ENCODE measurements at regions not wholly inside any gene's neighbourhood (a gene's known extent, or its start where the extent isn't known, plus 50 kb on each side); places are given as distances from the start of the nearest gene placed in this dataset.

DNA sequence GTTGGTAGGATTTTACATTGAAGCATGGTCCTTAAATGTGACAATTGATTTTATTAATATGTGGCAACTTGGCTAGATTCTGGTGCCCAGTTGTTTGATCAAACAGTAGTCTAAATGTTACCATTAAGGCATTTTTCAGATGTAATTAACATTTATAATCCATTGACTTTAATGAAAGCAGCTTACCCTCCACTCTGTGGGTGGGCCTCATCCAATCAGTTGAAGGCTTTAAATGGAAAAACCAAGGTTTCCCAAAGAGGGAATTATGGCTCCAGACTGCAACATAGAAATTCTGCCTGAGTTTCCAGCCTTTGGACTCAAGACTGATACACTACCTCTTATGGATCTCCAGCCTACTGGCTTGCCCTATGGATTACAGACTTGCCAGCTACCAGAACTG is 1153.2 kb downstream of the BCL11B start:
- TF ChIP-seq, protein P1, sequence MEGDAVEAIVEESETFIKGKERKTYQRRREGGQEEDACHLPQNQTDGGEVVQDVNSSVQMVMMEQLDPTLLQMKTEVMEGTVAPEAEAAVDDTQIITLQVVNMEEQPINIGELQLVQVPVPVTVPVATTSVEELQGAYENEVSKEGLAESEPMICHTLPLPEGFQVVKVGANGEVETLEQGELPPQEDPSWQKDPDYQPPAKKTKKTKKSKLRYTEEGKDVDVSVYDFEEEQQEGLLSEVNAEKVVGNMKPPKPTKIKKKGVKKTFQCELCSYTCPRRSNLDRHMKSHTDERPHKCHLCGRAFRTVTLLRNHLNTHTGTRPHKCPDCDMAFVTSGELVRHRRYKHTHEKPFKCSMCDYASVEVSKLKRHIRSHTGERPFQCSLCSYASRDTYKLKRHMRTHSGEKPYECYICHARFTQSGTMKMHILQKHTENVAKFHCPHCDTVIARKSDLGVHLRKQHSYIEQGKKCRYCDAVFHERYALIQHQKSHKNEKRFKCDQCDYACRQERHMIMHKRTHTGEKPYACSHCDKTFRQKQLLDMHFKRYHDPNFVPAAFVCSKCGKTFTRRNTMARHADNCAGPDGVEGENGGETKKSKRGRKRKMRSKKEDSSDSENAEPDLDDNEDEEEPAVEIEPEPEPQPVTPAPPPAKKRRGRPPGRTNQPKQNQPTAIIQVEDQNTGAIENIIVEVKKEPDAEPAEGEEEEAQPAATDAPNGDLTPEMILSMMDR (conservative IDR thresholded peaks at IDR 0.05): no peak
- no peak overlapping the region for H3K27ac ChIP-seq

DNA sequence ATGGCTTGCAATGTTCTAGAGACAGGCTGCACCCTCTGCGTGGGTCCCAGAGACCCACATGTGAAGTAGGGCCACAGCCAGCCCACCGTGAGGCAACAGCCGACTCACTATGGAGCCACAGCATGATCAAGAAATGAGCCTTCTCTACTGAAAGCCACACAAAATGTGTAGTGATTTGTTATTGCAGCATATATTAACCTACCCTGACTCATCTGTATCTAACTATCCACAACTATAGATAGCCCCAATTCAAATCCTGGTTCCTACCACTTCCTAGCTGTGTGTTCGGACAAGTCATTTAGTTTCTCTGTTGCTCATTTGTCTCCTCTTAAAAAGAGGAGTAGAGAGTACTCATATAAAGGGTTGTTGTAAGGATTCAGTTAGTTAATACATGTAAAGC is 1152.3 kb downstream of the BCL11B start:
- TF ChIP-seq, protein P1 (conservative IDR thresholded peaks at IDR 0.05): no peak
- no peak overlapping the region for H3K27ac ChIP-seq

DNA sequence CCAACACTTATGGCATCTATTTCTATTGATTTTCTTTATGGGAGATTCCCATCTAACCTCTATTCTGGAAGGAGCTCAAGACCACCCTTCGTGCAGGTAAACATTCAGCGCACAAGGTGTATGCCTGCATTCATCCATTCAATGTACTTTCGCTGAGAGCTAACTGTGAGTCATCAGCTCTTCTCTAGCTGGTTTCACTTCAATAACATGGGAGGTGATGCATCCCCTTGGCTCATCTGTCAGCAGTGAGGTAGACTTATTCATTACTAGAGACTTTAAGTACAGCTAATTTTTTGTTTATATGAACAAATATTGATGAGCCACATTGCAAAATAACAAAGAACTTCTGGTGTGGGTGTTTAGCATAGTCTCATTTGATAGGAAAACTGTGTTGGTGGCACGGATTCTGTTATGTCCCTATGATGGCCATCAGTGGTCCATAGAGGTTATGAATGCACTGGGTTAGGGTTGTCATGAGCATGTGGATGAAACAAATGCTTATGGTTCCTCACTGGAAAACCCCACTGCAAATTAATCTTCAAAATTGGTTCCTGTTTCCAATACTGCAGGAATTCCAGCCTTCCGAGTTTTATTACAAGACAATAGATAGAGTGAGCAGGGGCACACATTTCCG is 1151.0 kb downstream of the BCL11B start:
- H3K27ac ChIP-seq: no peak overlapping the region
- TF ChIP-seq, protein P1 (conservative IDR thresholded peaks at IDR 0.05): no peak

DNA sequence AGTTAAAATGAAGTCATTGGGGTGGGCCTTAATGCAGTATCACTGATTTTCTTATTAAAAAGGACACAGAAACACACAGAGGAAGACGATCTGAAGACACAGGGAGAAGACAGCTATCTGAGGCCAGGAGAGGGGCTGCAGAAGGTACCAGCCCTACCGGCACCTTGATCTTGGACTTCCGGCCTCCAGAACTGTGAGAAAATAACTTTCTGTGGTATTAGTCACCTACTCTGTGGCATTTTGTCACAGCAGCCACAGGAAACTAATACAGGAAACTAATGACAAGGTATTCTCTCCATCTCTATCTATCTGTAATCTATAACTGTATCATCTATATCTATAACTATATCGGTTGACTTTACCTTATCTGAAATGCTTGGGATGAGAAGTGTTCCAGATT is 1149.5 kb downstream of the BCL11B start:
- no peak overlapping the region for H3K27ac ChIP-seq
- TF ChIP-seq, protein P1 (conservative IDR thresholded peaks at IDR 0.05): no peak

DNA sequence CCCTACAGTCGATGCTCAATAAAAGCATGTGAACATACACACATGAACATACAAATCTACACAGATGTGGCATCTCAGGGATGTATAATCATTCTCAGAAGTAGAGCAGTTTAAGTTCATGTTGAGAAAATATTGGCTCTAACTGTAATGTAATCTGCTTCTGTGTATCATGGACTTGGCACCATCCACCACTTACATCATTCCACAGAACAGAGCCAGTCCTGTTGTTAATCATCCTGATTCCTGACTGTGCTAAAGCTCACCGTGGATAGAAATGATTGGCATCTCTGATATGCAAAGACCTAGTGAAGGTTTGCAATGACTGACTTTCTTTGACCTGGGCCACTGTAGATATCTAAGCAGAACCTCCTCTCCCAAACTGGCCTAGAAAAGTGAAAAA is 1141.3 kb downstream of the BCL11B start:
- TF ChIP-seq, protein P1 (conservative IDR thresholded peaks at IDR 0.05): no peak
- H3K27ac ChIP-seq: no peak overlapping the region

DNA sequence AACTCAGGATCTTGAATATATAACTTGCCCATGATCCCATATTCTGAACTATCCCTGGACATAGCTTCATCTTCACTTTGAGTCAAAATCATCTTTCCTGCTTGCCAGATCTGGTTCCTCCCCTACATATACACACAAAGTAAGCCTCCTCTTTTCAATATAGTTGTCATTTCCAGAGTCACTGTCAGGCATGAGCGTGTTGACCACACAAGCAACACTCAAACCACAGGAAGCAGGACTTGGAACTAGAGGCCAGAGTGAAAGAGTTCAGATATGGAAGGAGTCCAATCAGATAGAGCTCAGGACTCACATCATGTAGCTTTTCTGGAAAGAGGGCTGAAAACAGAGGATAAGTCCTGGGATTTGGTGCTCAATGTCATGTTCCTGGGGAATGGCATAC is 1140.6 kb downstream of the BCL11B start:
- TF ChIP-seq, protein P1 (conservative IDR thresholded peaks at IDR 0.05): no peak
- H3K27ac ChIP-seq: no peak overlapping the region

DNA sequence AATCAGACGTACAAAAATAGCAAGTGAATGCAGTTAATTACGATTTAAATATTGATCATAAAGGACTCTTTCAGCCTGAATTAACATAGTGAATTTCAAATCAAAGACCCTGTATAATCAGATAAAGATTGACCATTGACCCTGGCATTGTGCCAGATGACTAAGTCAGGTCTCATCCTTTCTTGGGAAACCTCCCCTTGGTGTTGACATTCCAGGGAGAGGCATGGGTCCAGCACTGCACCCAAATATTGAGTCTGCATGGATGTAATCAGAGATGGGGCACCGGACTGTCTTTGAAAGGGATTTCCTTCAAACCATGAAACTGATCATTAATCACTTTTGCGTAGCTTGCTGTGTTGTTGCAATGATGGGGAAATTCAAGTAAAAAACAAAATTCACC is 1138.2 kb downstream of the BCL11B start:
- H3K27ac ChIP-seq: no peak overlapping the region
- TF ChIP-seq, protein P1 (conservative IDR thresholded peaks at IDR 0.05): no peak
